Caco-2 (cell line): ENCODE measurements at regions not wholly inside any gene's neighbourhood (a gene's known extent, or its start where the extent isn't known, plus 50 kb on each side); places are given as distances from the start of the nearest gene placed in this dataset.

ENCODE experiments used
- BruUV-seq: library from RNA; stranded (reverse); fragments of 400-500 nt; replicated peaks from 2 replicates; lab custom pipeline; 2021; lab: Mats Ljungman, UMichigan
- CTCF ChIA-PET: fragments of 300-600 bp; sonication (Branson Sonifier 250); formaldehyde crosslinking; loops from one replicate; lab custom pipeline; 2022; ENCODE audit warnings: antibody characterized with exemption; lab: Charles Lee
- POLR2A ChIA-PET: fragments of 300-600 bp; sonication (Branson Sonifier 250); formaldehyde crosslinking; loops from one replicate; lab custom pipeline; 2022; ENCODE audit warnings: antibody characterized with exemption; lab: Charles Lee
- DNase-seq, 2 experiments: peaks; one replicate each; pipeline versions ENCODE4 v3.0.0 to v3.0.0-alpha.2; 2020 to 2022
- H3K27me3 ChIP-seq: replicated peaks from 2 replicates; pipeline ENCODE4 v1.6.0; 2011; ENCODE audit warnings: low read length; ENCODE audit not compliant: control insufficient read depth, insufficient read depth
- H3K36me3 ChIP-seq: 2 replicates; pipeline ENCODE4 v1.5.1; 2011; ENCODE audit warnings: low read length; ENCODE audit not compliant: control insufficient read depth, insufficient read depth
- H3K4me1 ChIP-seq: fragments of 250-450 bp; sonication (Bioruptor Pico); 2 replicates; pipeline ENCODE4 v1.5.1; 2020; ENCODE audit warnings: mild to moderate bottlenecking
- H3K4me3 ChIP-seq: 2 replicates; pipeline ENCODE4 v1.5.1; 2011; ENCODE audit warnings: low read depth, mild to moderate bottlenecking, control low read depth, low read length
- H3K9me3 ChIP-seq: fragments of 250-450 bp; sonication (Bioruptor Pico); 2 replicates; pipeline ENCODE4 v1.5.1; 2020; ENCODE audit warnings: mild to moderate bottlenecking, moderate library complexity
- H3K27ac Mint-ChIP-seq: one replicate; pipeline ENCODE4 v1.8.0; 2022; ENCODE audit warnings: mixed read lengths; ENCODE audit not compliant: unreplicated experiment
- H3K27me3 Mint-ChIP-seq: one replicate; pipeline ENCODE4 v1.8.0; 2022; ENCODE audit warnings: mixed read lengths; ENCODE audit not compliant: insufficient read depth, unreplicated experiment
- H3K36me3 Mint-ChIP-seq: one replicate; pipeline ENCODE4 v1.8.0; 2022; ENCODE audit warnings: mild to moderate bottlenecking, mixed read lengths; ENCODE audit not compliant: insufficient read depth, unreplicated experiment
- H3K4me1 Mint-ChIP-seq: one replicate; pipeline ENCODE4 v1.8.0; 2022; ENCODE audit warnings: low read depth, mixed read lengths; ENCODE audit not compliant: unreplicated experiment
- H3K4me3 Mint-ChIP-seq: one replicate; pipeline ENCODE4 v1.8.0; 2022; ENCODE audit warnings: mild to moderate bottlenecking, moderate library complexity, mixed read lengths; ENCODE audit not compliant: unreplicated experiment
- H3K9me3 Mint-ChIP-seq: one replicate; pipeline ENCODE4 v1.8.0; 2022; ENCODE audit warnings: mixed read lengths; ENCODE audit not compliant: unreplicated experiment
- CTCF ChIP-seq, 2 experiments: fragments of 200-600 bp in 1 of 2; IDR thresholded peaks; 1 replicate in 1 of 2; 2 replicates in 1 of 2; pipeline versions ENCODE4 v1.5.1 to v1.8.0; 2011 to 2022; ENCODE audit warnings: antibody characterized with exemption in 1 of 2, control low read depth in 1 of 2, inconsistent platforms in 1 of 2, low read depth in 1 of 2, low read length in 1 of 2, mild to moderate bottlenecking in 1 of 2, moderate library complexity in 1 of 2; ENCODE audit not compliant: insufficient read depth in 1 of 2, severe bottlenecking in 1 of 2, unreplicated experiment in 1 of 2
- intact Hi-C: fragments of 100-400 bp; cut with micrococcal nuclease; formaldehyde crosslinking; loops from one replicate; pipeline ENCODE4 v1.10.0; 2022; ENCODE audit not compliant: unreplicated experiment

- Histone ChIP-seq H3K36me3 (no peaks in the 10 kb centered on the region), H3K9me3 (no peaks in the 10 kb centered on the region), H3K27me3 (peaks cover under 1% of the 10 kb centered on the region), H3K4me1 (no peaks in the 10 kb centered on the region), H3K4me3 (no peak overlapping the region)
- no peak for DNase-seq
- Mint-ChIP-seq H3K9me3 (peaks cover 10% of the 10 kb centered on the region), H3K27me3 (peaks cover 15% of the 10 kb centered on the region), H3K4me1 (no peaks in the 10 kb centered on the region), H3K36me3 (no peaks in the 10 kb centered on the region), H3K4me3 (no peak overlapping the region), H3K27ac (no peak overlapping the region)
- no TSS peak for BruUV-seq
- TF ChIP-seq CTCF (IDR thresholded peaks at IDR 0.05; ENCODE audit: insufficient read depth in 1 of 2, low read depth in 1 of 2, low read length in 1 of 2, severe bottlenecking in 1 of 2, unreplicated experiment in 1 of 2), result no peak
- POLR2A ChIA-PET, result no interaction called here
- CTCF ChIA-PET, result interaction anchor here (0.6 kb wide), 1 partner anchor 97 kb away, joined by 5 read pairs; no protein-coding TSS in a partner anchor
- intact Hi-C loops, result no loop called here
Observed at GRCh38 chr17:36839256-36839655, 98.0 kb upstream of the LHX1 start.

- Mint-ChIP-seq H3K27ac (no peak overlapping the region), H3K27me3 (peaks cover 24% of the 10 kb centered on the region), H3K4me3 (no peak overlapping the region), H3K36me3 (no peaks in the 10 kb centered on the region), H3K9me3 (no peaks in the 10 kb centered on the region), H3K4me1 (no peaks in the 10 kb centered on the region)
- no TSS peak for BruUV-seq
- DNase-seq, result no peak
- TF ChIP-seq CTCF (IDR thresholded peaks at IDR 0.05; ENCODE audit: insufficient read depth in 1 of 2, low read depth in 1 of 2, low read length in 1 of 2, severe bottlenecking in 1 of 2, unreplicated experiment in 1 of 2), result no peak
- Histone ChIP-seq H3K27me3 (peaks cover 2% of the 10 kb centered on the region), H3K36me3 (no peaks in the 10 kb centered on the region), H3K9me3 (no peaks in the 10 kb centered on the region), H3K4me1 (no peaks in the 10 kb centered on the region), H3K4me3 (no peak overlapping the region)
- CTCF ChIA-PET, result no interaction called here
- intact Hi-C loops, result no loop called here
- POLR2A ChIA-PET, result no interaction called here
Observed at GRCh38 chr17:36840796-36841195, 96.5 kb upstream of the LHX1 start.

- Histone ChIP-seq H3K4me3 (no peak overlapping the region), H3K9me3 (no peaks in the 10 kb centered on the region), H3K36me3 (no peaks in the 10 kb centered on the region), H3K27me3 (peaks cover 2% of the 10 kb centered on the region), H3K4me1 (no peaks in the 10 kb centered on the region)
- intact Hi-C loops, result no loop called here
- DNase-seq, result no peak
- BruUV-seq, result no TSS peak
- CTCF ChIA-PET, result no interaction called here
- POLR2A ChIA-PET, result no interaction called here
- H3K4me1 Mint-ChIP-seq, result no peaks in the 10 kb centered on the region
- no peak overlapping the region for H3K27ac Mint-ChIP-seq
- H3K4me3 Mint-ChIP-seq, result no peak overlapping the region
- peaks cover 21% of the 10 kb centered on the region for H3K27me3 Mint-ChIP-seq
- H3K9me3 Mint-ChIP-seq, result no peaks in the 10 kb centered on the region
- TF ChIP-seq CTCF (IDR thresholded peaks at IDR 0.05; ENCODE audit: insufficient read depth in 1 of 2, low read depth in 1 of 2, low read length in 1 of 2, severe bottlenecking in 1 of 2, unreplicated experiment in 1 of 2), result no peak
- no peaks in the 10 kb centered on the region for H3K36me3 Mint-ChIP-seq
Observed at GRCh38 chr17:36842231-36842819, 95.0 kb upstream of the LHX1 start.
